GM12891 (cell line): ENCODE measurements at regions not wholly inside any gene's neighbourhood (a gene's known extent, or its start where the extent isn't known, plus 50 kb on each side); places are given as distances from the start of the nearest gene placed in this dataset.

Experiments
- PAX5 ChIP-seq: IDR thresholded peaks from 2 replicates; pipeline ENCODE4 v1.6.1; 2011; ENCODE audit warnings: low read length, moderate library complexity, mild to moderate bottlenecking; ENCODE audit not compliant: insufficient read depth, severe bottlenecking
- POLR2A ChIP-seq: IDR thresholded peaks from 2 replicates; pipeline ENCODE4 v1.6.1; 2011; ENCODE audit warnings: low read depth, low read length, control low read depth
- POLR2AphosphoS5 ChIP-seq: IDR thresholded peaks from 2 replicates; pipeline ENCODE4 v1.6.1; 2011; ENCODE audit warnings: low read depth, low read length, control low read depth
- SPI1 ChIP-seq: IDR thresholded peaks from 2 replicates; pipeline ENCODE4 v1.6.1; 2011; ENCODE audit warnings: low read depth, low read length, control low read depth

DNA sequence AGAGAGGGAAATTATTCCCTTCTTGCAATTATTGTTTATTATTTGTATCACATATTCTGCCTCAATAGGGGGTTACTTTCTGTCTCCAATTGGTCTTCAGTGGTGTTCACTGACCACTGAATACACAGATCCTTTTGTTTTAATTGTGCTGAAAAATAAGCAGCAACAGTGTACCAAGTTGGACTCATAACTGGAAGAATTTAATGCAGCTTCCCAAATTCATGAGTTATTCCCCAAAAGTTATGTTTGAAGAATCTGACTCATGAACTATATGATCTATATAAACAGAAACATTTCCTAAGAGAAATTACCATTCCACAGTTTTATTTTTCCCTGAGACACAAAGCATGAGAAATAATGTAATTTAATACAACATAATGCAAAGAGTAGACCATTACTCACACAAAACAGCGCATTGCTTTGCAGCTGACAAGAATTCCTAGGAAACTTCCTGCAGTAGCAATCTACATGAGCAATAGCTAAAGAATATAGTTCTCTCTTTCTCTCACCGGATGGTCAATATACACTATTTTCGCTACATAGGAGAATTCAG is 479.2 kb downstream of the HTR7 start:
- TF ChIP-seq POLR2AphosphoS5 (no peak), POLR2A (no peak), SPI1 (no peak), PAX5 (no peak)
